ENCODE measurements at regions not wholly inside any gene's neighbourhood (a gene's known extent, or its start where the extent isn't known, plus 50 kb on each side); places are given as distances from the start of the nearest gene placed in this dataset.
A peak's percentile ranks its signal among the peaks of the same experiment; 100 is the strongest.

DNA sequence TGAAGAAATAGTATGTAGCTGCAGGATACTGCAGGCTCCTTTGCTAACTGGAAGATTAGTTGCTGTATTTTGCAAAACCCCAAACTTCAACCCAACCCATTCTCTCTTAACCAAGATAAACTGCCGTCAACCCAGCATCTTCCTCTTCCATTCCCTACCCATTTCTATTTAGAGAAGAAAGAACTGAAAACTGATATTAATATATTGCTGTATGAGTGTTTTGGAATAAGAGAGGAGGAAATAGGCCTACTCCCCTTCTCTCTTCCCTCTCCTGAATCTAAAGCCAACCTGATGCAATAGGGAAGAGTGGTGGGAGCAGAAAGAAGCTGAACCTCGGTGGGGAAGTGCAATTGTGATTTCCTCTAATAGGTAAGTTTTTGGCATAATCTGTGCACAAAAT is 83.7 kb downstream of the TMEM215 start:
- no peak overlapping the region for H3K4me3 ChIP-seq (ENCODE audit: low read length in 3 of 3)
- no peak overlapping the region for H3K9ac ChIP-seq (ENCODE audit: low read depth in 1 of 3, low read length in 3 of 3)
- no peaks in the 10 kb centered on the region for H3K9me3 ChIP-seq (ENCODE audit: control insufficient read depth in 3 of 3, low read length in 3 of 3)
- no peaks in the 10 kb centered on the region for H3K36me3 ChIP-seq (ENCODE audit: control insufficient read depth in 3 of 3, insufficient read depth in 3 of 3, low read length in 3 of 3)
- H3K27me3 ChIP-seq (ENCODE audit: control insufficient read depth in 3 of 3, insufficient read depth in 3 of 3, low read length in 3 of 3): no peaks in the 10 kb centered on the region
- H3K27ac ChIP-seq (ENCODE audit: low read depth, low read length): no peak overlapping the region
- peaks cover 9 to 22% (median 22%) of the 10 kb centered on the region in 3 donors for H3K4me1 ChIP-seq (ENCODE audit: control insufficient read depth in 3 of 3, insufficient read depth in 3 of 3, low read length in 3 of 3)

DNA sequence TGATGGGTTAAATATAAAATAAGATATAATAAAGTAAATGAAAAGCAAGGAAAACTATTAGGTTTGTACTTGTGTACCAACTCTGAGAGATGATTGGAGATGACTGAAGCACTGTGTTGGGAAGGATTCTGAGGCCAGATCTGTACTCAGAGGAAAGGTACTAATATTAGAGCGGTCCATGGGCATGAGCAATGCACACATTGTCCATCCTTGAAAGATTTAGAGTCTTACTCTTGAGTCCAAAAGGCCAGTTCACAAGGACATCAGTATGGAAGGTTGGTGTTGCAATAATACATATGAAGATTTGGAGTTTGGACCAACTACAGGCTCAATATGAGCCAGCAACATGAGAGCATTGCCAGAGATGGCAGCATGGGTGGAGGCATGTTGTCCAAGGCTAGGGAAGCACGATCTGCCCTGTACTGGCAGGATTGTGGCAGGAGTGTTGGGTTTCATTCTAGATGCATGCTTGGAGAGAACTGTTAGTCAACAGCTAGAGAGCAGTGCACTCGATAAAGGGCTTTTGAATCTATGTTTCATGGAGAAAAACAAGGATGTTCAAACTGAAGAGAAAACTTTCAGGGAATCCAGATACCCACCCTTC is 84.4 kb downstream of the TMEM215 start:
- Histone ChIP-seq H3K36me3 (ENCODE audit: control insufficient read depth in 3 of 3, insufficient read depth in 3 of 3, low read length in 3 of 3) (no peaks in the 10 kb centered on the region), H3K9ac (ENCODE audit: low read depth in 1 of 3, low read length in 3 of 3) (no peak overlapping the region), H3K4me1 (ENCODE audit: control insufficient read depth in 3 of 3, insufficient read depth in 3 of 3, low read length in 3 of 3) (peaks cover 9 to 22% (median 22%) of the 10 kb centered on the region in 3 donors), H3K27ac (ENCODE audit: low read depth, low read length) (no peak overlapping the region), H3K4me3 (ENCODE audit: low read length in 3 of 3) (no peak overlapping the region), H3K27me3 (ENCODE audit: control insufficient read depth in 3 of 3, insufficient read depth in 3 of 3, low read length in 3 of 3) (no peaks in the 10 kb centered on the region), H3K9me3 (ENCODE audit: control insufficient read depth in 3 of 3, low read length in 3 of 3) (no peaks in the 10 kb centered on the region)

GRCh38 chr9:32869404-32869803 is 86.1 kb downstream of the TMEM215 start:
- Histone ChIP-seq H3K9me3 (ENCODE audit: control insufficient read depth in 3 of 3, low read length in 3 of 3) (no peaks in the 10 kb centered on the region), H3K27ac (ENCODE audit: low read depth, low read length) (no peak overlapping the region), H3K27me3 (ENCODE audit: control insufficient read depth in 3 of 3, insufficient read depth in 3 of 3, low read length in 3 of 3) (no peaks in the 10 kb centered on the region), H3K4me1 (ENCODE audit: control insufficient read depth in 3 of 3, insufficient read depth in 3 of 3, low read length in 3 of 3) (peaks cover 9 to 22% (median 22%) of the 10 kb centered on the region in 3 donors), H3K36me3 (ENCODE audit: control insufficient read depth in 3 of 3, insufficient read depth in 3 of 3, low read length in 3 of 3) (no peaks in the 10 kb centered on the region), H3K9ac (ENCODE audit: low read depth in 1 of 3, low read length in 3 of 3) (no peak overlapping the region), H3K4me3 (ENCODE audit: low read length in 3 of 3) (no peak overlapping the region)

GRCh38 chr9:32873131-32873530 is 89.8 kb downstream of the TMEM215 start:
- H3K36me3 ChIP-seq (ENCODE audit: control insufficient read depth in 3 of 3, insufficient read depth in 3 of 3, low read length in 3 of 3): no peaks in the 10 kb centered on the region

DNA sequence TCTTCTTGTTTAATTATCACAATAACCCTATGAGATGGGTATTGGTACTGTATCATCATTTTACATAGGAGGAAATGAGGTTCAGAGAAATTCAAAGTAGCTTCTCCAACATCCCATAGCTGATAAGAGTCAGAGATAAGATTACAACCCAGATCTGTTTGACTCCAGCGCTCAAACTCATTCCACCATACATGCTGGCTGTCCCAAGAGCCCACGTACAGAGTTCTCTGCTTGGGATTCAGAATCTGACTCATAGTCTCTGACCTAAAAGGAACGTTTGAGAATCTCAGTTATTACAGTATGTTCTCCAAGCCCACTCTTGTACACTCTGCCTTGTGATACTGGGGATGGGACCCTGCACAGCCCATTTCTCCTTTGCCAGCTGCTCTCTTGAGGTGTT is 90.2 kb downstream of the TMEM215 start:
- Histone ChIP-seq H3K9me3 (ENCODE audit: control insufficient read depth in 3 of 3, low read length in 3 of 3) (no peaks in the 10 kb centered on the region), H3K27me3 (ENCODE audit: control insufficient read depth in 3 of 3, insufficient read depth in 3 of 3, low read length in 3 of 3) (no peaks in the 10 kb centered on the region), H3K36me3 (ENCODE audit: control insufficient read depth in 3 of 3, insufficient read depth in 3 of 3, low read length in 3 of 3) (no peaks in the 10 kb centered on the region), H3K27ac (ENCODE audit: low read depth, low read length) (no peak overlapping the region), H3K9ac (ENCODE audit: low read depth in 1 of 3, low read length in 3 of 3) (no peak overlapping the region), H3K4me1 (ENCODE audit: control insufficient read depth in 3 of 3, insufficient read depth in 3 of 3, low read length in 3 of 3) (peaks cover 19 to 36% (median 25%) of the 10 kb centered on the region in 3 donors), H3K4me3 (ENCODE audit: low read length in 3 of 3) (no peak overlapping the region)

More at GRCh38 chr9:32873131-32873530, 89.8 kb downstream of the TMEM215 start:
- H3K9me3 ChIP-seq (ENCODE audit: control insufficient read depth in 3 of 3, low read length in 3 of 3): no peaks in the 10 kb centered on the region
- no peak overlapping the region for H3K4me3 ChIP-seq (ENCODE audit: low read length in 3 of 3)
- no peak overlapping the region for H3K27ac ChIP-seq (ENCODE audit: low read depth, low read length)
- peaks cover 24 to 38% (median 28%) of the 10 kb centered on the region in 3 donors for H3K4me1 ChIP-seq (ENCODE audit: control insufficient read depth in 3 of 3, insufficient read depth in 3 of 3, low read length in 3 of 3)
- H3K9ac ChIP-seq (ENCODE audit: low read depth in 1 of 3, low read length in 3 of 3): no peak overlapping the region
- H3K27me3 ChIP-seq (ENCODE audit: control insufficient read depth in 3 of 3, insufficient read depth in 3 of 3, low read length in 3 of 3): no peaks in the 10 kb centered on the region

- Histone ChIP-seq H3K4me3 (ENCODE audit: low read length in 3 of 3) (peak overlapping the region in 1 of 3 donors; percentile 4), H3K4me1 (ENCODE audit: control insufficient read depth in 3 of 3, insufficient read depth in 3 of 3, low read length in 3 of 3) (peaks cover 14 to 31% (median 25%) of the 10 kb centered on the region in 3 donors), H3K9me3 (ENCODE audit: control insufficient read depth in 3 of 3, low read length in 3 of 3) (no peaks in the 10 kb centered on the region), H3K27me3 (ENCODE audit: control insufficient read depth in 3 of 3, insufficient read depth in 3 of 3, low read length in 3 of 3) (no peaks in the 10 kb centered on the region), H3K27ac (ENCODE audit: low read depth, low read length) (no peak overlapping the region), H3K9ac (ENCODE audit: low read depth in 1 of 3, low read length in 3 of 3) (peak overlapping the region in 1 of 3 donors; percentile 33), H3K36me3 (ENCODE audit: control insufficient read depth in 3 of 3, insufficient read depth in 3 of 3, low read length in 3 of 3) (no peaks in the 10 kb centered on the region)
Observed at GRCh38 chr9:32875242-32875641, 91.9 kb downstream of the TMEM215 start.

- Histone ChIP-seq H3K4me1 (ENCODE audit: control insufficient read depth in 3 of 3, insufficient read depth in 3 of 3, low read length in 3 of 3) (peaks cover 14 to 31% (median 25%) of the 10 kb centered on the region in 3 donors), H3K9ac (ENCODE audit: low read depth in 1 of 3, low read length in 3 of 3) (no peak overlapping the region), H3K36me3 (ENCODE audit: control insufficient read depth in 3 of 3, insufficient read depth in 3 of 3, low read length in 3 of 3) (no peaks in the 10 kb centered on the region), H3K27me3 (ENCODE audit: control insufficient read depth in 3 of 3, insufficient read depth in 3 of 3, low read length in 3 of 3) (no peaks in the 10 kb centered on the region), H3K9me3 (ENCODE audit: control insufficient read depth in 3 of 3, low read length in 3 of 3) (no peaks in the 10 kb centered on the region), H3K4me3 (ENCODE audit: low read length in 3 of 3) (no peak overlapping the region), H3K27ac (ENCODE audit: low read depth, low read length) (no peak overlapping the region)
Observed at GRCh38 chr9:32875748-32876147, 92.4 kb downstream of the TMEM215 start.

- H3K27ac ChIP-seq (ENCODE audit: low read depth, low read length): peak overlapping the region; percentile 21
- no peaks in the 10 kb centered on the region for H3K36me3 ChIP-seq (ENCODE audit: control insufficient read depth in 3 of 3, insufficient read depth in 3 of 3, low read length in 3 of 3)
- H3K4me3 ChIP-seq (ENCODE audit: low read length in 3 of 3): peak overlapping the region in 2 of 3 donors; percentile 7 to 22
- no peaks in the 10 kb centered on the region for H3K27me3 ChIP-seq (ENCODE audit: control insufficient read depth in 3 of 3, insufficient read depth in 3 of 3, low read length in 3 of 3)
- no peaks in the 10 kb centered on the region for H3K9me3 ChIP-seq (ENCODE audit: control insufficient read depth in 3 of 3, low read length in 3 of 3)
- no peak overlapping the region for H3K9ac ChIP-seq (ENCODE audit: low read depth in 1 of 3, low read length in 3 of 3)
- peaks cover 14 to 31% (median 25%) of the 10 kb centered on the region in 3 donors for H3K4me1 ChIP-seq (ENCODE audit: control insufficient read depth in 3 of 3, insufficient read depth in 3 of 3, low read length in 3 of 3)
Observed at GRCh38 chr9:32877103-32877502, 93.8 kb downstream of the TMEM215 start.

DNA sequence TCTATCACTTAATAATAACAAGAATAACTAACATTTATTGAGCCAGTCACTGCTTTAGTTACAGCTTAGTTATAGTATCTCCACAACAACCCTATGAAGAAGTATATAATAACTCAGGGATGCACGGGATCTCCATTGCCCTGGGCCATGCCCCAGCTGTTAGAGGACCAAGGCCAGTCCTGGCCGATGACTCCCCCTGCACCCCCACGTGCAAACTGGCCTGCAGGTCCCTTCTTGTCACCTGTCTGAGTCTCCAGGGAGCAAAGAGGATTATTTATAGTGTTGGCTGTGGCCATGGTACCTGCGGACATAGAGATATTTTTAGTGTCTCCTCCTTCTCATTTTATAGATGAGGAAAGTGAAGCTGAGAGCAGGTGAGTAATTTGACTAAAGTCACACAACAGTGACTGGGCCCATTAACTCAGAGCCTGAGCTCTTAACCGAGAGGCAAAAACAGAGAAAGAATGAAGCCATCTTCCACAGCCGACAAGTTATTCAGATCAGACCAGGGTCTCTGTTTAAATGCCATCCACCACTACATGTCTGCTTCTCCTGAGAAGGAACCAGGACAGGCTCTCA is 94.4 kb downstream of the TMEM215 start:
- H3K4me3 ChIP-seq (ENCODE audit: low read length in 3 of 3): peak overlapping the region in 1 of 3 donors; percentile 35
- no peak overlapping the region for H3K9ac ChIP-seq (ENCODE audit: low read depth in 1 of 3, low read length in 3 of 3)
- no peaks in the 10 kb centered on the region for H3K9me3 ChIP-seq (ENCODE audit: control insufficient read depth in 3 of 3, low read length in 3 of 3)
- H3K4me1 ChIP-seq (ENCODE audit: control insufficient read depth in 3 of 3, insufficient read depth in 3 of 3, low read length in 3 of 3): peaks cover 14 to 31% (median 25%) of the 10 kb centered on the region in 3 donors
- no peak overlapping the region for H3K27ac ChIP-seq (ENCODE audit: low read depth, low read length)
- no peaks in the 10 kb centered on the region for H3K36me3 ChIP-seq (ENCODE audit: control insufficient read depth in 3 of 3, insufficient read depth in 3 of 3, low read length in 3 of 3)
- H3K27me3 ChIP-seq (ENCODE audit: control insufficient read depth in 3 of 3, insufficient read depth in 3 of 3, low read length in 3 of 3): no peaks in the 10 kb centered on the region

DNA sequence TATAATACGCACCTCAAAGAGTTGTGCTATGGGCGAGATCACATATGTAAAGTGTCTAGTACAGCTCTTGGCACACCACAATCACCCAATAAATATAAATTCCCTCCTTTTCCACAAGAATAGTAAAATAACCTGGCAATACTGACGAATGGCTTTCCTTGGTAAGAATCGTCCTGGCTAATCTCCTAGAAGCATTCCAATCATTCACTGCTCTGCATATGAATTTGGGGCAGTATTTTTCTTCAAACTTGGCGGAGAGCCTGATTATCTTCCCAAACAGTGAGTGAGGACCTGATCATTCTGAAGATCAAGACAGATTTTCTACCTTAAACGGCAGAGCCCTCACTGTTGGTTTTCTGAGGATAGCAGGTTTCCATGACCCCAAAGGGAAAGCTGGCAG is 96.0 kb downstream of the TMEM215 start:
- Histone ChIP-seq H3K27ac (ENCODE audit: low read depth, low read length) (no peak overlapping the region), H3K9me3 (ENCODE audit: control insufficient read depth in 3 of 3, low read length in 3 of 3) (no peaks in the 10 kb centered on the region), H3K9ac (ENCODE audit: low read depth in 1 of 3, low read length in 3 of 3) (no peak overlapping the region), H3K27me3 (ENCODE audit: control insufficient read depth in 3 of 3, insufficient read depth in 3 of 3, low read length in 3 of 3) (no peaks in the 10 kb centered on the region), H3K36me3 (ENCODE audit: control insufficient read depth in 3 of 3, insufficient read depth in 3 of 3, low read length in 3 of 3) (no peaks in the 10 kb centered on the region), H3K4me1 (ENCODE audit: control insufficient read depth in 3 of 3, insufficient read depth in 3 of 3, low read length in 3 of 3) (peaks cover 14 to 31% (median 25%) of the 10 kb centered on the region in 3 donors), H3K4me3 (ENCODE audit: low read length in 3 of 3) (no peak overlapping the region)
